ENCODE measurements at regions not wholly inside any gene's neighbourhood (a gene's known extent, or its start where the extent isn't known, plus 50 kb on each side); places are given as distances from the start of the nearest gene placed in this dataset.

GRCh38 chr10:20648263-20648874 lies 248.7 kb downstream of the NEBL start:
- Histone ChIP-seq H3K36me3 (no peaks in the 10 kb centered on the region), H3K4me3 (no peak overlapping the region), H3K4me1 (no peaks in the 10 kb centered on the region), H3K27me3 (no peaks in the 10 kb centered on the region), H3K9me3 (no peaks in the 10 kb centered on the region), H3K27ac (no peak overlapping the region)
- DNase-seq, result no peak
- intact Hi-C loops (cut with DNase I), result no loop called here
- TF ChIP-seq, protein P1, sequence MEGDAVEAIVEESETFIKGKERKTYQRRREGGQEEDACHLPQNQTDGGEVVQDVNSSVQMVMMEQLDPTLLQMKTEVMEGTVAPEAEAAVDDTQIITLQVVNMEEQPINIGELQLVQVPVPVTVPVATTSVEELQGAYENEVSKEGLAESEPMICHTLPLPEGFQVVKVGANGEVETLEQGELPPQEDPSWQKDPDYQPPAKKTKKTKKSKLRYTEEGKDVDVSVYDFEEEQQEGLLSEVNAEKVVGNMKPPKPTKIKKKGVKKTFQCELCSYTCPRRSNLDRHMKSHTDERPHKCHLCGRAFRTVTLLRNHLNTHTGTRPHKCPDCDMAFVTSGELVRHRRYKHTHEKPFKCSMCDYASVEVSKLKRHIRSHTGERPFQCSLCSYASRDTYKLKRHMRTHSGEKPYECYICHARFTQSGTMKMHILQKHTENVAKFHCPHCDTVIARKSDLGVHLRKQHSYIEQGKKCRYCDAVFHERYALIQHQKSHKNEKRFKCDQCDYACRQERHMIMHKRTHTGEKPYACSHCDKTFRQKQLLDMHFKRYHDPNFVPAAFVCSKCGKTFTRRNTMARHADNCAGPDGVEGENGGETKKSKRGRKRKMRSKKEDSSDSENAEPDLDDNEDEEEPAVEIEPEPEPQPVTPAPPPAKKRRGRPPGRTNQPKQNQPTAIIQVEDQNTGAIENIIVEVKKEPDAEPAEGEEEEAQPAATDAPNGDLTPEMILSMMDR (IDR thresholded peaks at IDR 0.05), result no peak
- ATAC-seq, result no peak

DNA sequence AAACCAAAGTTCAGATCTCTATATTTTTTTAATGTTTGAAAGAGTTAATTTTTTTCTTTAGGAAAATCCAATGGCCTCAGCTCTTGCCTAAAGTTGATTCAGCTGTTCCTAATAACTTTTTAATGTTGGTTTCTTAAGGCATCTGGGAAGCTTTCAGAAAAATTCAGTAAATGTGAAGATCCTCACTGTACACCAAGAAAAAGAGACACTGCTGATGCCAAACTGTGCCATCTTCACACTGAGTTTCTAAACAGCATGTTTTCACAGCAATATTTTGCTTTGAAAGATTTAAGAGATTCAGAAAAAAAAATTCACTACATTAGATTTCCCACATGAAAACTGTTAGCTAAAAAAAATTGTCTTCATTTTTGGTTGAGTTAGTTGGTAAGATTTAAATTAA lies 249.4 kb downstream of the NEBL start:
- H3K9me3 ChIP-seq, result no peaks in the 10 kb centered on the region
- H3K36me3 ChIP-seq, result no peaks in the 10 kb centered on the region
- no peak for ATAC-seq
- intact Hi-C loops (cut with DNase I), result no loop called here
- H3K27me3 ChIP-seq, result no peaks in the 10 kb centered on the region
- H3K4me3 ChIP-seq, result no peak overlapping the region
- no peak for DNase-seq
- no peaks in the 10 kb centered on the region for H3K4me1 ChIP-seq
- H3K27ac ChIP-seq, result no peak overlapping the region
- TF ChIP-seq, protein P1 (IDR thresholded peaks at IDR 0.05), result no peak

GRCh38 chr10:20644421-20644820 lies 252.7 kb downstream of the NEBL start:
- Histone ChIP-seq H3K27me3 (no peaks in the 10 kb centered on the region), H3K9me3 (no peaks in the 10 kb centered on the region), H3K4me3 (no peak overlapping the region), H3K27ac (no peak overlapping the region), H3K36me3 (no peaks in the 10 kb centered on the region), H3K4me1 (no peaks in the 10 kb centered on the region)
- DNase-seq, result no peak
- intact Hi-C loops (cut with DNase I), result no loop called here
- ATAC-seq, result no peak
- TF ChIP-seq, protein P1 (IDR thresholded peaks at IDR 0.05), result no peak

DNA sequence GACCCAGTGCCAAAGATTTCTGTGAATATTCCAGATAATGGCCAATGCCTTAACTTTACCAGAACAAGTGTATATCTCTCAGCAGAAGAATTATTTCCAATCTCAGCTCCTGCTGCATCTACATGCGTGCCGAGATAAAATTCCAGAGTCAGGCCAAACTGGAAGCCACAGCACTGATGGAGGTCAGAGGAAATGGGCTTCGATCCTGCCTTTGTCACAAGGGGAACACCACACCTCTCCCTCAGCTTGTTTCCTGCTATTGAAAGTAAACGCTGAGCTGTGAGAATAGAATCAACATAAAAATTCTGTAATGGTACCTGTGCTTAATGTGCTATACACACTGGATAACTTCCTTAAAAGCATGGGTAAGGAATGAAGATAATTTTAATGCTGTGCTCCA lies 255.5 kb downstream of the NEBL start:
- no peak for ATAC-seq
- intact Hi-C loops (cut with DNase I), result no loop called here
- peaks cover 0 to 3% of the 10 kb centered on the region in 2 donors for H3K9me3 ChIP-seq

DNA sequence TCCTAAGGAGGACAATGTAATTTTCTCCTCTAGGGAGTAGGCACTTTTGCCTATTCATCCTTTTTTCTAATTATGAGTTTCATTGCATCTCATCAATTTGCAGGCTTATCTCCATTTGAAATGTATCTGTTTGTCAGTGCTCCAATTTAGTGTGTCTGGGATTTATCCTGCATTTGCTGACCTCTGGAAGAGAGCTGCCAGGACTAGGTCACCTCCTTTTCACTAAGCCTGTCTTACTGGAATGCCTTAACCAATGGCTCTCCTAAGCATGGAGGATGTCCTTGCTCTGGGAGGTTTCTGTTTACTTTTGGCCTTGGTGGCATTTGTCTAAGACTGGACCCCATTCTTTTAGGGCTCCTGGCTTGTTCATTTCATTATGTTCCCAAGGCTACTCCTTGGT lies 261.5 kb downstream of the NEBL start:
- TF ChIP-seq, protein P1 (IDR thresholded peaks at IDR 0.05), result no peak
- H3K4me1 ChIP-seq, result no peaks in the 10 kb centered on the region
- H3K4me3 ChIP-seq, result no peak overlapping the region
- no peak for ATAC-seq
- intact Hi-C loops (cut with DNase I), result no loop called here
- peaks cover 0 to 3% of the 10 kb centered on the region in 2 donors for H3K9me3 ChIP-seq
- no peaks in the 10 kb centered on the region for H3K27me3 ChIP-seq
- no peak for DNase-seq
- H3K27ac ChIP-seq, result no peak overlapping the region
- no peaks in the 10 kb centered on the region for H3K36me3 ChIP-seq

More for the DNA sequence above, 255.5 kb downstream of the NEBL start:
- no peaks in the 10 kb centered on the region for H3K4me1 ChIP-seq
- DNase-seq, result no peak
- H3K27me3 ChIP-seq, result no peaks in the 10 kb centered on the region
- TF ChIP-seq, protein P1 (IDR thresholded peaks at IDR 0.05), result no peak
- H3K27ac ChIP-seq, result no peak overlapping the region
- no peaks in the 10 kb centered on the region for H3K36me3 ChIP-seq
- H3K4me3 ChIP-seq, result no peak overlapping the region

All from left lung (tissue), 4 donors.